HEK293T (cell line): ENCODE measurements at regions not wholly inside any gene's neighbourhood (a gene's known extent, or its start where the extent isn't known, plus 50 kb on each side); places are given as distances from the start of the nearest gene placed in this dataset.

Experiments used
- ARNT ChIP-seq: fragments of 450-650 bp; IDR thresholded peaks from 2 replicates; pipeline ENCODE4 v1.6.1; 2017; ENCODE audit warnings: mild to moderate bottlenecking
- L3MBTL2 ChIP-seq: fragments of 450-650 bp; conservative IDR thresholded peaks from 2 replicates; pipeline ENCODE4 v1.6.1; 2016; ENCODE audit warnings: mild to moderate bottlenecking
- PKNOX1 ChIP-seq: fragments of 450-650 bp; IDR thresholded peaks from 2 replicates; pipeline ENCODE4 v1.6.1; 2016
- SP1 ChIP-seq: fragments of 450-650 bp; IDR thresholded peaks from 2 replicates; pipeline ENCODE4 v1.6.1; 2017
- ZNF384 ChIP-seq: fragments of 450-650 bp; IDR thresholded peaks from 2 replicates; pipeline ENCODE4 v1.6.1; 2016

GRCh38 chr16:64638766-64639165, 483.1 kb downstream of the CDH11 start:
- TF ChIP-seq L3MBTL2 (no peak), ARNT (no peak), ZNF384 (no peak), PKNOX1 (no peak), SP1 (no peak)
